ENCODE measurements at regions not wholly inside any gene's neighbourhood (a gene's known extent, or its start where the extent isn't known, plus 50 kb on each side); places are given as distances from the start of the nearest gene placed in this dataset.

GRCh38 chr3:55329849-55330248 lies 157.3 kb downstream of the WNT5A start:
- H3K9me3 ChIP-seq (ENCODE audit: control insufficient read depth, low read length), result no peaks in the 10 kb centered on the region
- H3K27ac ChIP-seq (ENCODE audit: low read depth, low read length, severe bottlenecking), result peak overlapping the region; percentile 36
- no peaks in the 10 kb centered on the region for H3K36me3 ChIP-seq (ENCODE audit: control insufficient read depth, insufficient read depth, low read length)
- WGBS, 2 experiments (ENCODE audit: insufficient coverage in 2 of 2), result no CpG with 5 or more reads among the region's 1 CpG
- H3K4me3 ChIP-seq (ENCODE audit: extremely low read depth, insufficient read depth, low read length, poor library complexity, severe bottlenecking), result no peak overlapping the region
- peaks cover 14% of the 10 kb centered on the region for H3K4me1 ChIP-seq (ENCODE audit: control insufficient read depth, insufficient read depth, low read length, poor library complexity, severe bottlenecking)

DNA sequence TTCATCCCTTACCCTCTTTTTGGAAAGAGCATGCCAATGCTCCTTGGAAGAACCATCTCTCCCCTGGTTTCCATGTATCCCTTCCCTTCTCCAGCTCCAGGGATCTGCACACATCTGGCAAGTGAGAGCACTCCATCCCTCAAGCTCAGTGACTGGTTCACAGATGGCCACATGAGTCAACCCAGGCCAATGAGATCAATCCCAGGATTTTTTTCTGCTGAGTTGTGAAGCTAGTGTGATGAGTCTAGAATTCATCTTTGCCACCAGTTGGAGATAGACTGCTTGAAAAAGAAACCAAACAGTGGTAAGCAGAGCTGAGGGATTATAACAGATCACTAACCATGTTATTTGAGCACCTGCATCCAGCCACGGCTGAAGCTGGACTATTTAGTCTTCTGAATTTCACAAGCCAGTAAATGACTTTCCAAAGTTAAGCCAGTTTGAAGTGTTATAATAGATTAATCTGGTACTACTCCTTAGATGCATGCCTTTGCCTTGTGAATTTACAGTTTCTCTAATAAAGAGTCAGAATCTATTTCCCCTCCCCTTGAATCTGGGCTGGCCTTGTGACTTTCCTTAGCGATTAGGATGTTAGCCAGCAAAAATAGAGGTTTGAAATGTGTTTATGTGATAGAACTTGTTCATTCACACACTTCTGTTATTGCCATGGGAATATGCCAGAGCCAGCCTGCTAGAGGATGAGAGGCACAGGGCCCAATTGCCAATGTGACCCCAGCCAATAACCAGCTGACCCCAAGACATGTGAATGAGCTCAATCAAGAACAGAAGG lies 159.8 kb downstream of the WNT5A start:
- Histone ChIP-seq H3K4me1 (ENCODE audit: control insufficient read depth, insufficient read depth, low read length, poor library complexity, severe bottlenecking) (peaks cover 12% of the 10 kb centered on the region), H3K9me3 (ENCODE audit: control insufficient read depth, low read length) (no peaks in the 10 kb centered on the region), H3K27ac (ENCODE audit: low read depth, low read length, severe bottlenecking) (no peak overlapping the region), H3K4me3 (ENCODE audit: extremely low read depth, insufficient read depth, low read length, poor library complexity, severe bottlenecking) (no peak overlapping the region), H3K36me3 (ENCODE audit: control insufficient read depth, insufficient read depth, low read length) (no peaks in the 10 kb centered on the region)
- 100% methylated on average over 2 of the region's 2 CpGs; no CpG with 5 or more reads in 1 of the 2 experiments for WGBS, 2 experiments (ENCODE audit: insufficient coverage in 2 of 2)

DNA sequence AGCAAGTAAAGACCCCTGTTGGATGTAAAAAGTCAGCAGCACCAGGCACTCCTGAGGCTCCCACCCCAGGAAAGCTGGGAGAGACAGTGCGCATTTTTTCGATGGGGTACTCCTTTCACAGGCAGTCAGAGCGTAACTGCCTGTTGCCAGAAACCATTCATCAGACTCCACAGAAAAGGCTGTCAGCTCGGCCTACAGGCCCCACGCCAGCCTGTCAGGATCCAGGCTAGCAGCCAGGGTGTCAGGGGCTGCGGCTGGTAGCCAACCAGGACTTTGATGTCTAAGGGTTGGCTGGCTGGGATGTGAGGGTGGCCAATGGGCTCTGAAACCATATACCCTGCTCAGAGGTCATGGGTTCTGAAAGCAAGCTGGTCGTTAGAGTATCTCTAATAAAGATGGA lies 164.5 kb downstream of the WNT5A start:
- no peak overlapping the region for H3K27ac ChIP-seq (ENCODE audit: low read depth, low read length, severe bottlenecking)
- H3K4me3 ChIP-seq (ENCODE audit: extremely low read depth, insufficient read depth, low read length, poor library complexity, severe bottlenecking), result no peak overlapping the region
- peaks cover 5% of the 10 kb centered on the region for H3K4me1 ChIP-seq (ENCODE audit: control insufficient read depth, insufficient read depth, low read length, poor library complexity, severe bottlenecking)
- 84 to 97% methylated on average over 4 of the region's 7 CpGs for whole genome bisulfite sequencing, 2 experiments (ENCODE audit: insufficient coverage in 2 of 2)
- H3K9me3 ChIP-seq (ENCODE audit: control insufficient read depth, low read length), result no peaks in the 10 kb centered on the region
- no peaks in the 10 kb centered on the region for H3K36me3 ChIP-seq (ENCODE audit: control insufficient read depth, insufficient read depth, low read length)

- H3K9me3 ChIP-seq (ENCODE audit: control insufficient read depth, low read length), result no peaks in the 10 kb centered on the region
- 100% methylated on average over 1 of the region's 1 CpG for WGBS, 2 experiments (ENCODE audit: insufficient coverage in 2 of 2)
- peaks cover 5% of the 10 kb centered on the region for H3K4me1 ChIP-seq (ENCODE audit: control insufficient read depth, insufficient read depth, low read length, poor library complexity, severe bottlenecking)
- no peak overlapping the region for H3K4me3 ChIP-seq (ENCODE audit: extremely low read depth, insufficient read depth, low read length, poor library complexity, severe bottlenecking)
- no peak overlapping the region for H3K27ac ChIP-seq (ENCODE audit: low read depth, low read length, severe bottlenecking)
- no peaks in the 10 kb centered on the region for H3K36me3 ChIP-seq (ENCODE audit: control insufficient read depth, insufficient read depth, low read length)
Measured at GRCh38 chr3:55320928-55321327, 166.2 kb downstream of the WNT5A start.

- Histone ChIP-seq H3K4me1 (ENCODE audit: control insufficient read depth, insufficient read depth, low read length, poor library complexity, severe bottlenecking) (no peaks in the 10 kb centered on the region), H3K36me3 (ENCODE audit: control insufficient read depth, insufficient read depth, low read length) (no peaks in the 10 kb centered on the region), H3K9me3 (ENCODE audit: control insufficient read depth, low read length) (no peaks in the 10 kb centered on the region), H3K27ac (ENCODE audit: low read depth, low read length, severe bottlenecking) (no peak overlapping the region), H3K4me3 (ENCODE audit: extremely low read depth, insufficient read depth, low read length, poor library complexity, severe bottlenecking) (no peak overlapping the region)
- 50 to 60% methylated on average over 1 of the region's 3 CpGs for WGBS, 2 experiments (ENCODE audit: insufficient coverage in 2 of 2)
Measured at GRCh38 chr3:55315396-55315795, 171.7 kb downstream of the WNT5A start.

DNA sequence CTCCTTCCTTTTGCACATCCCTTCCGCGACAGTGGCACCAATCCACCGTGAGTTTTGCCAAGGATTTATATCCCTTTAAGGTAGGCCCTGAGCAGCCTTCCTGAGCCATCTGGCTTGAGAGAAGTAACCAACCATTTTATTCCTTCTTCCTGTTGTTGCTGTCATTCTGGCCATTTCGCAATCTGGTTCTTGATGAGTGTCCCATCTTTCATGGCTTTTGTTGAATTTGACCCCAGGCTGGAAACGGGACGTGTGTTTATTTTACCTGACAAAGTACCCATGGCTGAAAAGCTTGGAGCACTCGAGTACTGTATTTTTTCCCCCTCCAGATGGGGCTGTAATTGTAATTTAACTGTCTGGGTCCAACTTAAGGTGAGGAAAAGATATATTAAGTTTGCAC lies 173.4 kb downstream of the WNT5A start:
- WGBS, 2 experiments (ENCODE audit: insufficient coverage in 2 of 2), result 94 to 98% methylated on average over 6 to 7 of the region's 7 CpGs
- no peaks in the 10 kb centered on the region for H3K4me1 ChIP-seq (ENCODE audit: control insufficient read depth, insufficient read depth, low read length, poor library complexity, severe bottlenecking)
- no peaks in the 10 kb centered on the region for H3K9me3 ChIP-seq (ENCODE audit: control insufficient read depth, low read length)
- H3K4me3 ChIP-seq (ENCODE audit: extremely low read depth, insufficient read depth, low read length, poor library complexity, severe bottlenecking), result no peak overlapping the region
- no peaks in the 10 kb centered on the region for H3K36me3 ChIP-seq (ENCODE audit: control insufficient read depth, insufficient read depth, low read length)
- H3K27ac ChIP-seq (ENCODE audit: low read depth, low read length, severe bottlenecking), result no peak overlapping the region

DNA sequence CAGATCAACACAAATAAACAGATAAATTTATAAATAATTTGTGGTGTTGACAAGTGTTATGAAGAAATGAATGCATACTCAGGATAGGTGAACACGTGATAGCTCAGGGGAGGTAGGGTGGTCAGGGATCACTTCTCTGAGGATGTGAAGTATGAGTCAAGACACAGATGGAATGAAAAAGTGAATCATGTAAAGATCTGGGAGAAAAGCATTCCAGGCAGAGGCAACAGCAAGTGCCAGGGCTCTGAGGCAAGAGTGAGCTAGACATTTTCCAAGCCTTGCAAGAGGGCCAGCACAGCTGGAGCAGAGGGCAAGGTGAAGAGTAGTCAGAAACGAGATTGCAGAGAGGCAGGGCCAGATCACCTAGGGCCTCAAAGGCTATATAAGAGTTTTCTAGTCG lies 177.8 kb downstream of the WNT5A start:
- Histone ChIP-seq H3K4me3 (ENCODE audit: extremely low read depth, insufficient read depth, low read length, poor library complexity, severe bottlenecking) (no peak overlapping the region), H3K36me3 (ENCODE audit: control insufficient read depth, insufficient read depth, low read length) (no peaks in the 10 kb centered on the region), H3K4me1 (ENCODE audit: control insufficient read depth, insufficient read depth, low read length, poor library complexity, severe bottlenecking) (no peaks in the 10 kb centered on the region), H3K27ac (ENCODE audit: low read depth, low read length, severe bottlenecking) (no peak overlapping the region), H3K9me3 (ENCODE audit: control insufficient read depth, low read length) (no peaks in the 10 kb centered on the region)
- 92 to 93% methylated on average over 3 of the region's 3 CpGs for WGBS, 2 experiments (ENCODE audit: insufficient coverage in 2 of 2)

- Histone ChIP-seq H3K36me3 (ENCODE audit: control insufficient read depth, insufficient read depth, low read length) (no peaks in the 10 kb centered on the region), H3K4me3 (ENCODE audit: extremely low read depth, insufficient read depth, low read length, poor library complexity, severe bottlenecking) (no peak overlapping the region), H3K9me3 (ENCODE audit: control insufficient read depth, low read length) (no peaks in the 10 kb centered on the region), H3K27ac (ENCODE audit: low read depth, low read length, severe bottlenecking) (no peak overlapping the region), H3K4me1 (ENCODE audit: control insufficient read depth, insufficient read depth, low read length, poor library complexity, severe bottlenecking) (no peaks in the 10 kb centered on the region)
- WGBS, 2 experiments (ENCODE audit: insufficient coverage in 2 of 2), result 100% methylated on average over 1 of the region's 2 CpGs; no CpG with 5 or more reads in 1 of the 2 experiments
Measured at GRCh38 chr3:55307622-55308021, 179.5 kb downstream of the WNT5A start.

DNA sequence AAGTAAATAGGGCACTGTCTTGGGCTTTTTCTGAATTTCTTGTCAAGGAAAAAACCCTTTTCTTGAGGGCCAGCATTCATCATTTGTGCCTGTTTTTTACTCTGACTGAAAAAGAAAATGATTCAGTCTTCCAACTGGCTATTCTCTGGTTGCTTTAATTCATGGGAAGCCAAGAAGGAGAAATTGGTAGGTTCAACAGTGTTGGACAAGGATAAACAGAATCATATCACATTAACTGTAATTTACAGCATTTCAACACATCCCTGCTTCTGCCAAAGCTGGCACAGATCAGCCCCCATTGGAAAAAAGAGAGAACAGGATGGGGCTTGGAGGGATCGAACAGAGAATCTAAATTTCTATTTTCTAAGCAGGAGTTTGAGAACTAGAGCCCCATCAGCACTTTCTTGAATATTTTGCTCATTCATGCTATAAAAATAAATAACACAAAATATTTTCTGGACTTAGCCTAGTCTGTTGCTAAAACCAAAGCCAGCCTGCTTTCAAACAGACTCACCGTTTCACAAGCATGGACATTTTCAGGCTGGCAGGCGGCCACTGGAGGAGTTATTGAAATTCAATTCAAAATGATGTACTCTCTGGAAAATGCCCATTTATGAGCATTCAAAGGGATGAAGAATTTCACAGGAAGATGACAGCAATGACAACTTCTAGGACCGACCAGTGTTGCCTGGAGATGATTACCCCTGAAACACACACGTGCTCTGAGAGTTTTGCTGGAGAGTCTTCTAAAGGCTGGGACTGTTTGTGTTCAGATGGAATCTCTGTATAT lies 181.2 kb downstream of the WNT5A start:
- 88 to 91% methylated on average over 2 to 4 of the region's 5 CpGs for WGBS, 2 experiments (ENCODE audit: insufficient coverage in 2 of 2)
- Histone ChIP-seq H3K4me1 (ENCODE audit: control insufficient read depth, insufficient read depth, low read length, poor library complexity, severe bottlenecking) (no peaks in the 10 kb centered on the region), H3K27ac (ENCODE audit: low read depth, low read length, severe bottlenecking) (no peak overlapping the region), H3K36me3 (ENCODE audit: control insufficient read depth, insufficient read depth, low read length) (no peaks in the 10 kb centered on the region), H3K9me3 (ENCODE audit: control insufficient read depth, low read length) (no peaks in the 10 kb centered on the region), H3K4me3 (ENCODE audit: extremely low read depth, insufficient read depth, low read length, poor library complexity, severe bottlenecking) (no peak overlapping the region)

- Histone ChIP-seq H3K27ac (ENCODE audit: low read depth, low read length, severe bottlenecking) (no peak overlapping the region), H3K9me3 (ENCODE audit: control insufficient read depth, low read length) (no peaks in the 10 kb centered on the region), H3K4me3 (ENCODE audit: extremely low read depth, insufficient read depth, low read length, poor library complexity, severe bottlenecking) (no peak overlapping the region), H3K36me3 (ENCODE audit: control insufficient read depth, insufficient read depth, low read length) (no peaks in the 10 kb centered on the region), H3K4me1 (ENCODE audit: control insufficient read depth, insufficient read depth, low read length, poor library complexity, severe bottlenecking) (no peaks in the 10 kb centered on the region)
Measured at GRCh38 chr3:55300701-55301100, 186.4 kb downstream of the WNT5A start.

GRCh38 chr3:55297706-55298105 lies 189.4 kb downstream of the WNT5A start:
- Histone ChIP-seq H3K9me3 (ENCODE audit: control insufficient read depth, low read length) (no peaks in the 10 kb centered on the region), H3K4me1 (ENCODE audit: control insufficient read depth, insufficient read depth, low read length, poor library complexity, severe bottlenecking) (no peaks in the 10 kb centered on the region), H3K27ac (ENCODE audit: low read depth, low read length, severe bottlenecking) (no peak overlapping the region), H3K36me3 (ENCODE audit: control insufficient read depth, insufficient read depth, low read length) (no peaks in the 10 kb centered on the region), H3K4me3 (ENCODE audit: extremely low read depth, insufficient read depth, low read length, poor library complexity, severe bottlenecking) (no peak overlapping the region)
- 87 to 94% methylated on average over 4 to 5 of the region's 5 CpGs for WGBS, 2 experiments (ENCODE audit: insufficient coverage in 2 of 2)
